HG03439 (cell line): ENCODE measurements at regions not wholly inside any gene's neighbourhood (a gene's known extent, or its start where the extent isn't known, plus 50 kb on each side); places are given as distances from the start of the nearest gene placed in this dataset.

ENCODE experiments used
- ATAC-seq: cut with Tn5 transposase; IDR thresholded peaks from one replicate; pipeline ENCODE4 v1.9.1; 2021; ENCODE audit warnings: mild to moderate bottlenecking, moderate library complexity; ENCODE audit not compliant: unreplicated experiment

DNA sequence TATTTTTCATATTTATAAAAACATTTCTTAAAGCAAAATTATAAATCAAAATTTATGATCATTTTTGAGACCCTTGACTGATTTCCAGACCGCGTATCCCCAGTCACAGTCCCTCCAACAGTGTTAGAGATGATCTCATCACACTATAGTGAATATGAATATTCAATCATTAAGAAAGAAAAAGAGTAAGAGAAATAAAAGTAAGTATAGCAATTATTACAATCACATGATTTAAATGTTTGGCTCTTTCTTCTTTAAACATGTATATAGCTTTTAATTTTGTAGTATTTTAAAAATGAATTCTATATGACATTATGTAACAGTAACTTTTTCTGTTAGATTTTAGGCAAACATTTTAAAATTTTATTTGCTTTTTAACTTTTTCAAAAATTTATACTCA, 438.3 kb downstream of the RFPL4B start:
- no peak for ATAC-seq

- ATAC-seq = no peak
Measured at GRCh38 chr6:112786801-112787200, 439.7 kb downstream of the RFPL4B start.

- ATAC-seq = no peak
Measured at GRCh38 chr6:112787371-112787770, 440.2 kb downstream of the RFPL4B start.

GRCh38 chr6:112795316-112795715, 448.2 kb downstream of the RFPL4B start:
- no peak for ATAC-seq

- ATAC-seq = no peak
Measured at GRCh38 chr6:112796712-112797111, 449.6 kb downstream of the RFPL4B start.

GRCh38 chr6:112799889-112800288, 452.8 kb downstream of the RFPL4B start:
- ATAC-seq = peak; percentile 56

- ATAC-seq = peak; percentile 53
Measured at GRCh38 chr6:112800439-112800838, 453.3 kb downstream of the RFPL4B start.

- peak; percentile 50 for ATAC-seq
Measured at GRCh38 chr6:112800916-112801315, 453.8 kb downstream of the RFPL4B start.

GRCh38 chr6:112801468-112802080, 454.4 kb downstream of the RFPL4B start:
- ATAC-seq = no peak

GRCh38 chr6:112802144-112802543, 455.0 kb downstream of the RFPL4B start:
- no peak for ATAC-seq

DNA sequence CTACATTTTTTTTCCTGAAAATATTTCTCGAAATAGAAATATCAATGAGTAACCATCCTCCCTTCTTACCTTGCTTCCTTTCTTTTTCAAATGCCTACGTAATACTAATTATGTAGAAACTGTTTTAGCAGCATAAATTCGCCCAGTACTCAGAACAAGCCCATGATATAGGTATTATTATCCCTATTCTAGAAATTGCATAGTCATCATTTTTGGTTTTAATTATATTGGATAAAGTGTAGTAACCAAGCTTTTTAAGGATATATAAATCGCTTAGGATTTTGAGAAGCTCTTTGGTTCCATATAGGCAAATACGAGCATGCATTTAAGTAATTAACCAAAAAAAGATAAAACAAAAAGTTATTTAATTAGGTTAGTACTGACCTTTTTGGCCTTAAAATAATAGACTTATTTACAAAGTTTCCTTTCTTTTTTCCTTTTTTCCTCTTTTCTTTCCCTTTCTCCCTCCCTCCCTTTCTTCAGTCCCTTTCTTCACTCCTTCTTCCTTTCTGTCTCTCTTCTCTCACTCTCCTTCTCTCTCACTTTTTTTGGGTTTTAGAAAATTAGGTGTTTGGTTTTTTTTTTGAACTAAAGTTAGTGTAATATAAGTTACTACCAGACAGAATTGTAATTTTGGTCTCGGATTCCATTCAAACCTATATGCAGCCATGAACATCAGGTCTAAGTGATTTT, 457.7 kb downstream of the RFPL4B start:
- ATAC-seq = no peak

DNA sequence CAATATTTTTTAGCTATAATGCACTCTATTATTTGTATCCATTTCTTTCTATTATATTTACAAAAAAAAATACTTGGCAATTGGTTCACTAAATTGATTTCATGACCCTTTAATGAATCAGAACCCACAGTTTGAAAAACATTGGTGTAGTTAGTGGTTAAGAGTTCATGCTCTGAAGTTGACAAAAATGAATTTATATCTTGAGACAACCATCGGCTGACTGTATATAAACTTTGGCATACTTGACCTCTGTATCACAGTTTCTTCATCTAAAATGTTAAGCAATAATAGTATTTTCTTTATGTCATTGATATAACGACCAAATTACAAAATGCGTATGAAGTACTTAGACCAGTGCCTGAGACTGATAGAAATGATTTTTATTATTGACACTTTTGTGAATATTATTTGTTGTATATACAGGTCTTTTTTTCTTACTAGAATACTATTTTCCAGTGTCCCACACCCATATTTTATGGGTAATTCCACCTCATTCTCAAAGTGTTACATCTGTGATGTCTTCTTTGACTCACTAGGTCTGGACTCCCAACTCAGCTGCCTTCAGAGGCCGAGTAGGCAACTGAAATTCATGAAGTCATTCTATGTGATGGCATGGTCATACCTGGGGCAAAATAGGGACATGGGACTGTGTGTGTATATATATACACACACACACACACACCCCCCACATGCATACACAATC, 459.2 kb downstream of the RFPL4B start:
- no peak for ATAC-seq

DNA sequence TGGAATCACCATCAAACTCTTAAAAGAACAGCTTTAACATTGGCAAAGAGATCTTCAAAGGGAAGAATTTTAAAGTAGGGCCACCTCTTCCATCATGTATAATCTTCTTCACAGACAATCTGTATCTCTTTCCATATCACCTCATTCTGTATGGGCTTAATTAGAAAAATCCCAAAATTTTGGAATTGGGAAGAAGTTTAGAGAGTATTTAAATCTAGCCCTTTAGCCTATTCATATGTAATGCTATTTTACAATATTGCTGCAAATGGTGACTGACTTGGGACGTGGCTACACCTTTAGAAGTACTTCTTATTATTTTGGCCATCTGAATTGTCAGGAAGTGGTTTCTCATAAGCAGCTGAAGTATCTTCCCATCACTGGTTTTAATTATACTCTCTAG, 474.3 kb downstream of the RFPL4B start:
- ATAC-seq = no peak

DNA sequence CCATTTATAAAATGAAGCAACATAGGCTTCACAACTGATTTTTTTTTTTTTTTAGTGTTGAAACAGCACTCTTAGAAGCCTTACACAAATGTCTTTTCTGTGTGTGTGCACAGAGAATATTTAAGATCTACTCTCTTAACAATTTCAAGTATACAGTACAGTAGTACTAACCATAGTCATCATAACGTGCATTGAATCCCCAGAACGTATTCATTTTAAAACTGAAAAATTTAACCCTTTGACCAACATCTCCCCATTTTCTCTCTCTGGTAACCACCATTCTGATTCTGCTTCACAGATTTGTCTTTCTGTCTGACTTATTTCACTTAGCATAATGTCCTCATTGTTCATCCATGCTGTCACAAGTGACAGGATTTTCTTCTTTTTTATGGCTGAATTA, 475.6 kb downstream of the RFPL4B start:
- ATAC-seq = no peak

- peak; percentile 93 for ATAC-seq
Measured at GRCh38 chr6:112827793-112828192, 480.7 kb downstream of the RFPL4B start.

DNA sequence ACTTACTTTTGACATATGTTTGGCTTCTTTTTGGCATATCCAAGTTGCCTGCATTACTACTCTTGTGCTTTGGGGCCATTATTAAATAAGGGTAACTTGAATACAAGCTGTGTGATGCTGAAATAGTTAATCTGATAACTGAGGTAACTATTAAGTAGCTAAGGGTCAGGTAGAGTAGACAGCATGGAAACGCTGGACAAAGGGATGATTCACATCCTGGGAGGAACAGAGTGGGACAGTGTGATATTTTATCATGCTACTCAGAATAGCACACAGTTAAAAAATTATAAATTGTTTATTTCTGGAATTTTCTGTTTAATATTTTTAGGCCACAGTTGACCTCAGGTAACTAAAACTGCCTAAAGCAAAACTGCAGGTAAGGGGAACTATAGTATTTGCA, 483.9 kb downstream of the RFPL4B start:
- ATAC-seq = no peak

DNA sequence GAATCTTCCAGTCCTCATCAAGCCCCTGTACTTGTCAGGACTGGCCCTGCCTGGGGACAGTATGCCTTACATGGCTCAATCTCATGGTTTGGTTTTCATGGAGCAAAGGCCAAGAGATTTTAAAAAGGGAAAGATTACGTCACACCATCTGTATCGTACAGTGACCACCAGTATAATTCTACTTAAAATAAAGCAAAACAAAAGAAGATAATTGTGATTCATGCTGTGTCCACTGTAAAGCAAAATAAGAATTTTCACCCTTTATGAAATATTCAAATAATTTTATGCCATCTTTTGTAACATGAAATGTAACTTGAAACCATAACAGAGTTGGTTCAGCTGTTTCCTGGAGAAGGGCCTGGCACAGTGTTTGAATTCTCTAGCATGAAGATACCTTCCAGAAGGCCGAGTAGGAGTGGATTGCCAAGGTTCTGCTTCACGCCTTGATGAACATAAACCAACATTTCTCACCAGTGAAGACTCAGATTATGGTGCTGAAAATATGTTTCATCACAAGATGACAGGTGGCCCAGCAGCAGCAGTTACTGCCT, 486.5 kb downstream of the RFPL4B start:
- ATAC-seq = no peak

DNA sequence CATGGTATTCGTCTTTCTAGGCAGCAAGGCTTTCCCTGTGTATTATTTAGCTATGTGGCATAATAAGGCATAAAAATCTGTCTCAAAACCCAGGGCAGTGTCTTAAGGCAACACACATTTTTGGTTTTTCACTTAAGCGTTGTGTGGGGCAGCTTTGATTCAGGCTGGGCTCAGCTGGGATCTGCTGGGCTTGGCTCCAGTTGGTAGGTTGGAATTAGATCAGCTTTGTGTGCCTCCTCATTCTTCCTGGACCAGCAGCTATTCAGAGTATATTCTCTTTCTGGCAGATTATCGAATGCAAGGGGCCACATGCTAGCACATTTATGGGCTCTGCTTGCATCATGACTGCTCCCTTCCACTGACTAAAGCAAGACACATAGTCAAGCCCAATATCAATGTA, 487.9 kb downstream of the RFPL4B start:
- ATAC-seq = no peak

DNA sequence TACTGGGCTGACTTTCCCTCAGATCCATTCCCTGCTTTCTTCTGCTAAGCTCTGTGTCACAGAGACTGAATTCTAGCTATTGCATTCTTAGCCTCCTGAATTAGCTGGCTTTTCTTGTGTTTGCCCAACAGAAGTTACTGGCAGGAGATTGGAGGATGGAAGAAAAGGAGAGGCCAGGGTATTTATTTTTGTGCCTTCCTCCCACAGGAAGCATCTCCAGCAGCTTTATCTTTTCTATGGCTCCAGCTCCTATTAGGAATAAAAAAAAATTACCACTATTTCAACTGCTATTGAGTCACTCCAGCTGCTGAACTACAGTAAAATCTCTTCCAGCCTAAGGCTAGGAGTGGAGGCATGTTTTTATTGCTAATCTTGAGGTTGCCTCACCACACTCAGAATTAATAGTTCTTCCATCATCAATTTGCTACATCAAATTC, 492.4 kb downstream of the RFPL4B start:
- no peak for ATAC-seq

DNA sequence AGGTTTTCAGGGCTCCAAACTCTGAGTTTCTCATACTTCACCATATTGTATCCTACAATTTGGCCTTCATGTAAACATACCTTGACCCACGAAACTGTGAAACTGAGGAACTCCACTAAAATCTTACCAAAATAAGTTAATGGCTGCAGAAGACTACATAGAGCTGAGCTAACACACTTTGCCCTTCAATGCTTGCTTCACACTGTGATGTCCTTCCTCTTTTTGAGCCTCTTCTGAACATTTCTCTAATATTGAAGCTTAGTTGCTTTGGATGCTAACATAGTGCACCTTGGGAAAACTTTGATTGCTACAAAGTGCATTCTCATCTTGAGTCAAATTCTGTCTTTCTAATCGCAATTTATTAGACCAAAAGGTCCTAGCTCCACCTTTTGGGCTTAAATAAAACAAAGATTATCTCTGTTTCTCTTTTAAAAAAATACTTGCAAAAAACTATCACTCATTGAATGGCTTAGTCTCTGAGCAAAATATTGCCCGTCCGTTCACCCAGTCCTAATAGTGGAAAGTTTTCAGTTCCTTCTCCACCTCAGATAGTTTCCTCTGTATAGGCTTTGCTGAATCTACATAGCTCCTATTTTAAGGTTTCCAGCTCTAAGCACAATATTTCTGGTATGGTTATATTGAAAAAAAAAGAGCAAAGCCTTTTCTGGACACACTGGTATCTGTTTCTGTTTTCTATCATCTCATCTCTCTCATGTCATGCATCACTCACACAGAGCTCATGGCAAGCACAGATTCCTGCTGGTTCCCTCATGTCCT, 494.6 kb downstream of the RFPL4B start:
- peak; percentile 84 for ATAC-seq

DNA sequence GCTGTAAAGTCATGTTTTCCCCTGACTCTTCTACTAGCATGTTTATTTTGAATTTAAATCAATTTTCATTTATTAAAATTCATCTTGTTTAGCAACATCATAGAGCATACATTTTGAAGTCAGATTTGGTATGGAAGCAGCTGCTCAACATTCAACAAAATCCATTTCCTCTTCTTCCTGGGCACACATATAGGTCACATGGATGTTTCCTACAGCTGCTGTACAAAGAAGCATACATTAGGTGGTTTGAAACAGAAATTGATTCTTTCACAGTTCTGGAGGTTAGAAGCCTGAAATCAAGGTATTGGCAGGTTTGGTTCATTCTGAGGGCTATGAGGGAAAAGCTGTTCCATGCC, 495.2 kb downstream of the RFPL4B start:
- ATAC-seq = peak; percentile 25
